Neural progenitor cell (in vitro differentiated cells): ENCODE measurements at regions not wholly inside any gene's neighbourhood (a gene's known extent, or its start where the extent isn't known, plus 50 kb on each side); places are given as distances from the start of the nearest gene placed in this dataset.

Experiments used
- CTCF ChIP-seq: fragments of 200-600 bp; sonication (generic); IDR thresholded peaks from 2 replicates; pipeline ENCODE4 v1.5.1; 2017; ENCODE audit warnings: antibody characterized with exemption, mild to moderate bottlenecking
- EZH2phosphoT487 ChIP-seq: fragments of 200-600 bp; sonication (generic); IDR thresholded peaks from 2 replicates; pipeline ENCODE4 v1.6.1; 2017; ENCODE audit warnings: antibody characterized with exemption

- TF ChIP-seq CTCF (no peak), EZH2phosphoT487 (no peak)
Measured at GRCh38 chr17:79534851-79535727, 75.8 kb downstream of the RBFOX3 start.
